ENCODE measurements at regions not wholly inside any gene's neighbourhood (a gene's known extent, or its start where the extent isn't known, plus 50 kb on each side); places are given as distances from the start of the nearest gene placed in this dataset.

DNA sequence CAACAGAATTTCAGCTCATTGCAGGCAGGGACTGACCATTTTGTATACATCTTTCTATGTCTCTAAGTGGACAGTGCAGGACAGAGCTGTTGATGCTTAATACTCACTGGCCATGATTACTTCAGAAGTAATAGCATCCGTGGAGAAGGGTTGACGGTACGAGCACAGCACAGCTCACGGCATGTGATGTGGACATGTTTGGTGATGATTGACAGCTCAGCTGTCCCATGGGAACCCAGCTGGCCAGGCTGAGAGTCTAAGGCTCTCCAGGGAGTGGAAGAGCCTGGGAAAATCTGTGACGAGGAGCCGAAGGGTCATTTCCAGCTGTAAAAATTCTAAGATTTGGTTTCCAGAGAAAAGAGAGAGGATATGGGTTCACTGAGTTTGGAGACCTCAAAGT is 198.2 kb downstream of the SNX19 start:
- H3K4me3 ChIP-seq (ENCODE audit: low read length), result no peak overlapping the region
- no peaks in the 10 kb centered on the region for H3K36me3 ChIP-seq (ENCODE audit: control insufficient read depth, insufficient read depth, low read length)
- H3K9me3 ChIP-seq (ENCODE audit: control insufficient read depth, low read depth, low read length), result no peaks in the 10 kb centered on the region
- H3K27me3 ChIP-seq (ENCODE audit: control insufficient read depth, insufficient read depth, low read length), result peaks cover 26% of the 10 kb centered on the region
- no peaks in the 10 kb centered on the region for H3K4me1 ChIP-seq (ENCODE audit: control insufficient read depth, insufficient read depth, low read length)
- no CpG with 5 or more reads among the region's 6 CpGs for WGBS (ENCODE audit: insufficient coverage, low lambda C conversion rate)
- no peak for DNase-seq
- no peak overlapping the region for H3K27ac ChIP-seq (ENCODE audit: low read length)

DNA sequence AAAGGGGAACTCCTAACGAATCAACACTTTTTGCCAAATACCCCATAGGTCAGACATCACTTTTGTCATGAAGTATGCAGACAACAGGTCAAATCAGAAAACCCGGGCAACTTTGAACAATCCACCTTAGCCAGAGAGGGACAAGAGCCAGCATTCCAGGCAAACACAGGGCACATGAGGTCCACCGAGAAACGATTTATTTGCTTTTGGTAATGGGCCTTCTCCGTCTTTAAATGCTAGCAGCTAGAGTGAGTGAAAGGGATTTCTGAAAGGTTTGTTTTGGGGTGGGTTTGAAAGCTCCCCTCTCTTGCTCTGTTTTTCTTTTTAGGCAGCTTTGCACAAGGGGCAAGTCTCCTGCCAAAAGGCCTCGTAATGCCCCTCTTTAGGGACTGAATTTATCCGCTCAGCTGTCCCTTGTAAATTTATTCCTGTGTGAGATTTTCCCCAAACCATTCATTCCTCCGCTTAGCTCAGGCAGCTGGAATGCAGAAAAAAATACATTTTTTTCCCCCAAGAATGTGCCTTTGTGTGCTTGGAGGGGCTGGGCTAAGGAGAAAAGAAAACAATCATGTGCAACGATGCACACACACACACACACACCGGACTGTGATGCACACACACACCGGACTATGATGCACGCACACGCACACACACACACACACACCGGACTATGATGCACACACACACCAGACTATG is 196.9 kb downstream of the SNX19 start:
- H3K27me3 ChIP-seq (ENCODE audit: control insufficient read depth, insufficient read depth, low read length), result peaks cover 22% of the 10 kb centered on the region
- DNase-seq, result no peak
- H3K9me3 ChIP-seq (ENCODE audit: control insufficient read depth, low read depth, low read length), result no peaks in the 10 kb centered on the region
- WGBS (ENCODE audit: insufficient coverage, low lambda C conversion rate), result 73% methylated on average over 2 of the region's 14 CpGs
- H3K4me1 ChIP-seq (ENCODE audit: control insufficient read depth, insufficient read depth, low read length), result no peaks in the 10 kb centered on the region
- no peak overlapping the region for H3K27ac ChIP-seq (ENCODE audit: low read length)
- H3K4me3 ChIP-seq (ENCODE audit: low read length), result no peak overlapping the region
- no peaks in the 10 kb centered on the region for H3K36me3 ChIP-seq (ENCODE audit: control insufficient read depth, insufficient read depth, low read length)

DNA sequence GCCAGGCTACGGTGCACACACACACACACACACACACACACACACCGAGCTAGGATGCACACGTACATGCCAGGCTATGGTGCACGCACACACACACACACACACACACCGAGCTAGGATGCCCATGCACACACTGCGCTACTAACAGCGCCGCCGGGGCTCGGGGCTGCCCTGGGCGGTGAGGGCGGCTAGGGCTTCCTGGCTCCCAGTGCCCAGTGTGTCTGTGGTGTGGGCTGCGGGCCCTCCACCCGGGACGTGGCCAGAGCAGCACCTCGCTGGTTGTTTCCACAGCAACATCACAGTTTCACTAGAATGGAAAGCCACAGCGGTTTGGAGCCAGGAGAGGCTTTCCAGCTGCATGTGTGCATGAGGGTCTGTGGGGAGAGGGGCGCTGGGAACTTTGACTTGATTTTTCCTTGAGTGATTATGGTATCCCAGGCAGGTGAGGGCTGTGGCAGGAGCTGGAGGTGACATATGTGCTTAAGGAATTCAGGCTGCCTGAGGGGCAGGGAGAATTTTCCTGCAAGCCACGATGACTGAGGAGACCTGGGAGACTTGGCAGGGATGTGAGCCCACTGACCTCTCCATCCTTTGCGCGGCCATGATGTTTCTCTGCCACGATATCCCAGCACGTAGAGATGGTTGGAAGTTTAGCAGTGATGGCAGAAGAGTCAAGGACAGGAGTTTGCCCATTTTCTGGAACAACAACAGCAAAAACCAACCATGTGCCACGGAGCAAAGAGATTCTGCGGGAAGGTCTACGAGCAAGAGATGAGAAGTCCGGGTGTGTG is 195.9 kb downstream of the SNX19 start:
- H3K4me1 ChIP-seq (ENCODE audit: control insufficient read depth, insufficient read depth, low read length), result peaks cover under 1% of the 10 kb centered on the region
- no peak overlapping the region for H3K4me3 ChIP-seq (ENCODE audit: low read length)
- peaks cover 18% of the 10 kb centered on the region for H3K27me3 ChIP-seq (ENCODE audit: control insufficient read depth, insufficient read depth, low read length)
- H3K9me3 ChIP-seq (ENCODE audit: control insufficient read depth, low read depth, low read length), result no peaks in the 10 kb centered on the region
- H3K36me3 ChIP-seq (ENCODE audit: control insufficient read depth, insufficient read depth, low read length), result no peaks in the 10 kb centered on the region
- H3K27ac ChIP-seq (ENCODE audit: low read length), result no peak overlapping the region
- DNase-seq, result no peak
- WGBS (ENCODE audit: insufficient coverage, low lambda C conversion rate), result 80% methylated on average over 1 of the region's 27 CpGs

DNA sequence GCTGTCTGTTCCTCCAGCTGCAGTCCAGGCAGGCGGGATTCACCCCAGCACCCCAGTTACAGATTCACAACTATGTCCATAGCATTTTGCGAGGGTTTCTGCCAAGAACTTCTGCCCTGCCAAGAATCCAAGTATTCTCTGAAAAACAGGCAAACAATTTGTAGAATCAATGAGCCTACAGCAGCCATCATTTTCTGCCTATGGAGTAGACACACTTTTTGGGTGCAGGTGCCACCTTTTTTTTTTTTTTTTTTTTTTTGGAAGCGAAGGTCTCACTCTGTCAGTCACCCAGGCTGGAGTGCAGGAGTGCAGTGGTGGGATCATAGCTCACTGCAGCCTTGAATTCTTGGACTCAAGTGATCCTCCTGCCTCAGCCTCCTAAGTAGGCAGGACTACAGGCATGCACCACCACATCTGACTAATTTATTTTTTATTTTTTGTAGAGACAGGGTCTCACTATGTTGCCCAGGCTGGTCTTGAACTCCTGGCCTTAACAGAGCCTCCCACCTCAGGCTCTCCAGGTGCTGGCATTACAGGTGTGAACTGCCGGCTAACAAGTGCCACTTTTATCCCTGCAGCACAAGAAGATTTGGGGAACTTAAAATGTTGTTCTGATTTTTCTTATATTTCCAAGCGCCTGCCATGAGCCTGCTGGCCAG is 195.1 kb downstream of the SNX19 start:
- no CpG with 5 or more reads among the region's 5 CpGs for WGBS (ENCODE audit: insufficient coverage, low lambda C conversion rate)
- Histone ChIP-seq H3K4me1 (ENCODE audit: control insufficient read depth, insufficient read depth, low read length) (peaks cover 8% of the 10 kb centered on the region), H3K36me3 (ENCODE audit: control insufficient read depth, insufficient read depth, low read length) (no peaks in the 10 kb centered on the region), H3K27ac (ENCODE audit: low read length) (no peak overlapping the region), H3K27me3 (ENCODE audit: control insufficient read depth, insufficient read depth, low read length) (peaks cover 18% of the 10 kb centered on the region), H3K4me3 (ENCODE audit: low read length) (no peak overlapping the region), H3K9me3 (ENCODE audit: control insufficient read depth, low read depth, low read length) (no peaks in the 10 kb centered on the region)
- no peak for DNase-seq

DNA sequence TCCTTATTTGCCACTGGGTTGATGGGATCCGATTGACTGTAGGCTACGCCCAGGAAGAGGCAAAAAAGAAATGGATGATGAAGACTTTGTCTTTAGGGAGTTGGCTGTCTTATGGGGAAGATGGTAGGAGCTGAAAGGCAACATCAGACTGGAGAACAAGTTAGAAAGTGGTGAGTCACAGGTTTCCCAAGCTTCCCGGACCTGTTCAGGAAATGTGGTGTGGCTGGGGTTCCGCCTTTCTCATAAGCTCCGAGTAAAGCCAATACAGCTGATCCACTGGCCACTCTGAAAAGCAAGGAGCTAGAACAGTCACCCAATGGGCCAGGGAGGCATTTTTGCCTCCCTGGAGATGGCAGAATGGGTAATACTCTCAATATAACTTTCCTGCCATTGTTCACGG is 194.5 kb downstream of the SNX19 start:
- Histone ChIP-seq H3K4me3 (ENCODE audit: low read length) (no peak overlapping the region), H3K27me3 (ENCODE audit: control insufficient read depth, insufficient read depth, low read length) (peaks cover 16% of the 10 kb centered on the region), H3K9me3 (ENCODE audit: control insufficient read depth, low read depth, low read length) (no peaks in the 10 kb centered on the region), H3K27ac (ENCODE audit: low read length) (no peak overlapping the region), H3K36me3 (ENCODE audit: control insufficient read depth, insufficient read depth, low read length) (no peaks in the 10 kb centered on the region), H3K4me1 (ENCODE audit: control insufficient read depth, insufficient read depth, low read length) (peaks cover 13% of the 10 kb centered on the region)
- 75% methylated on average over 2 of the region's 6 CpGs for WGBS (ENCODE audit: insufficient coverage, low lambda C conversion rate)
- no peak for DNase-seq

DNA sequence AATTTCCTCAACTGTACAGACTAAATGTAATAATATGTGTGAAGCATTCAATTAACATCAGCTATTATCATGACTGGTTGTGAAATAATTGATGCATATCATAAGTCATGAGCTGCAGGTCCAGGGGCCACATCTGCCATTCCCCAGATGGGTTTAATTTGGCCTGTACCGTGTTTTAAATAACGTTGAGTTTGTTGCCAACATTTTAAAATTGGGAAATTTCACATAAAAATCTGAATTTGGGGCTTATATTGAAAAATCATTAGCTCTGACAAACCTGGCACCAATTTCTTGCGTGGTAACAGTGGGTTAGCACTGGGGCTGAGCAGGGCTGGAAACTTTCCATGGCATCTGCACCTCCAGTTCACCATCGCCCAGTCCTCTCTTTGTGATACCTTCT is 193.9 kb downstream of the SNX19 start:
- no peaks in the 10 kb centered on the region for H3K9me3 ChIP-seq (ENCODE audit: control insufficient read depth, low read depth, low read length)
- H3K4me1 ChIP-seq (ENCODE audit: control insufficient read depth, insufficient read depth, low read length), result peaks cover 19% of the 10 kb centered on the region
- no peaks in the 10 kb centered on the region for H3K36me3 ChIP-seq (ENCODE audit: control insufficient read depth, insufficient read depth, low read length)
- DNase-seq, result no peak
- H3K27me3 ChIP-seq (ENCODE audit: control insufficient read depth, insufficient read depth, low read length), result peaks cover 14% of the 10 kb centered on the region
- no peak overlapping the region for H3K27ac ChIP-seq (ENCODE audit: low read length)
- H3K4me3 ChIP-seq (ENCODE audit: low read length), result no peak overlapping the region
- WGBS (ENCODE audit: insufficient coverage, low lambda C conversion rate), result 100% methylated on average over 1 of the region's 4 CpGs

DNA sequence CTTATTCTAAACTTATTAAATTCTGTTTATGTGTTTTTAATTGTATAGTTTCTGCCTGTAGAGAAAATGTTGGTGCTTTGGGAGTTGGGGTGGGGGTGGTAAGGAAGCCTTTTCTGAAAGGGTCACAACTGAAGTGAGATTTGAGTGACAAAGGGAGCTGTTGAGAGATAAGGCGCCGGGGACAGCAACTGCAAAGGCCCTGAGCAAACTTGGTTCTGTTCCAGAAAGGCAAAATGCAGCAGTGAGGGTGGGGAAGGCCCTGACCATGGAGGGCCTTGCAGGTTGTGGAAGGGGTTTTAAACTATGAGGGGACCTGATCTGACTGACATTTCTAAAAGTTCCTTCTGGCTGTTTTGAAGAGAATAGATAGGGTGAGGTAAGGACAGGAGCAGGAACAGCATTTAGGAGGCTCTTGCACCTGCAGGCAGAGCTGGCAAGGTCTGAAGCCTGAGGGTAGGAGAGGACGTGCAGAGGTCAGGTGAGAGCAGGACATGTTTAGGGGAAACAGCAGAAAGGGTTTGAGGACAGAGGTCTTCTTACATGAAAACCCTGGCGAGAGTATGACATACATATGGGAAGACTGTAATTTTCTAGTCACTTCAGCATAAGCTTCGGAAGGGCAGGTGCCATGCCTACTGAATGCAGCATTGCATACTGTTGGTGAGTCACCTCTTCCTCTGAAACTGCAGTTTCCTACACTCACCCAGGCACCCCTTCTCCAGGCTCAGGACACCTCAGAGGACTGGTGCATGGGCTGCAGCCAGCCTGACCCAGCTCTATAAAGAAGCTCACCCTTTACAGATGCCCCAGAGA is 190.7 kb downstream of the SNX19 start:
- peaks cover 19% of the 10 kb centered on the region for H3K4me1 ChIP-seq (ENCODE audit: control insufficient read depth, insufficient read depth, low read length)
- no peaks in the 10 kb centered on the region for H3K27me3 ChIP-seq (ENCODE audit: control insufficient read depth, insufficient read depth, low read length)
- H3K27ac ChIP-seq (ENCODE audit: low read length), result peak overlapping the region; percentile 55
- peaks cover 2% of the 10 kb centered on the region for H3K9me3 ChIP-seq (ENCODE audit: control insufficient read depth, low read depth, low read length)
- no CpG with 5 or more reads among the region's 5 CpGs for WGBS (ENCODE audit: insufficient coverage, low lambda C conversion rate)
- H3K4me3 ChIP-seq (ENCODE audit: low read length), result no peak overlapping the region
- H3K36me3 ChIP-seq (ENCODE audit: control insufficient read depth, insufficient read depth, low read length), result no peaks in the 10 kb centered on the region
- no peak for DNase-seq

DNA sequence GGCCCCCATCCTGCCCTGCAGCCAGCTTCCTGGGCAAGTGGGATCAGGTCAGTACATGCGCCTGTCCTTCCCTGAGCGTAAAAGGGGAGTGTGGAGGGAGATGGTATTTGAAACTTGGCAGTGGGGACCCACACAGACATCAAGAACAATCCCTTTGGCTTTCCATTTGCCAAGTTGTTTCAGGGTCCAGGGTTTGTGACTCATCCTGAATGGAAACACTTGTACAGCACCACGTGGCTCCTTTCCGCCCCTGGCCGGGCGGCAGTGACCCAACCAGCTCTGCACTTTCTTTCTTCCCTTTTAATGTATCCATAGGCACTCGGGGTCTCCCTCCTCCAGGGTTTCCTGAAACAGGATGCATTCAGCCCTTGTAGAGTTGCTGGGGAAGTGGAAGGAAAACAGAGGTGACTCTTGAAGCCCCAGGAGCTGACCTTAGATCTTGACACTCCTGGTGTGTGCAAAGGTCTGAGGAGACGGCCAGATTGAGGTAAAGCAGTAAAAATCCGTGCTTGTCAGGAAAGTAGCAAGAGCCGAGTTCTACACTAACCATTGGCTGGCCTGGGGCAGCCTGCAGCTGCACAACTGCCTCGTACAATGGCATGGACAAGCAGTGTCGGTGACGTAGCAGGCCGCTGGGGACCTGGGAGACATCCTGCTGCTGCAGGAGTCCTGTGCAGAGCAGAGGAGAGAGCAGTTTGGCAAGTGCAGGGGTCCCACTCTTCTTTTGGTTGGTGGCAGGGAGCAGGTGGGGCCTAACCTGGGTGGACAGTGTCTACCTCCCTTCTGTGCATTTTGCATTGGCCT is 189.8 kb downstream of the SNX19 start:
- Histone ChIP-seq H3K9me3 (ENCODE audit: control insufficient read depth, low read depth, low read length) (peaks cover 2% of the 10 kb centered on the region), H3K27ac (ENCODE audit: low read length) (peak overlapping the region; percentile 55), H3K4me3 (ENCODE audit: low read length) (no peak overlapping the region), H3K36me3 (ENCODE audit: control insufficient read depth, insufficient read depth, low read length) (no peaks in the 10 kb centered on the region), H3K27me3 (ENCODE audit: control insufficient read depth, insufficient read depth, low read length) (no peaks in the 10 kb centered on the region), H3K4me1 (ENCODE audit: control insufficient read depth, insufficient read depth, low read length) (peaks cover 19% of the 10 kb centered on the region)
- WGBS (ENCODE audit: insufficient coverage, low lambda C conversion rate), result no CpG with 5 or more reads among the region's 14 CpGs
- DNase-seq, result peak in 1 of 2 donors; percentile 54

DNA sequence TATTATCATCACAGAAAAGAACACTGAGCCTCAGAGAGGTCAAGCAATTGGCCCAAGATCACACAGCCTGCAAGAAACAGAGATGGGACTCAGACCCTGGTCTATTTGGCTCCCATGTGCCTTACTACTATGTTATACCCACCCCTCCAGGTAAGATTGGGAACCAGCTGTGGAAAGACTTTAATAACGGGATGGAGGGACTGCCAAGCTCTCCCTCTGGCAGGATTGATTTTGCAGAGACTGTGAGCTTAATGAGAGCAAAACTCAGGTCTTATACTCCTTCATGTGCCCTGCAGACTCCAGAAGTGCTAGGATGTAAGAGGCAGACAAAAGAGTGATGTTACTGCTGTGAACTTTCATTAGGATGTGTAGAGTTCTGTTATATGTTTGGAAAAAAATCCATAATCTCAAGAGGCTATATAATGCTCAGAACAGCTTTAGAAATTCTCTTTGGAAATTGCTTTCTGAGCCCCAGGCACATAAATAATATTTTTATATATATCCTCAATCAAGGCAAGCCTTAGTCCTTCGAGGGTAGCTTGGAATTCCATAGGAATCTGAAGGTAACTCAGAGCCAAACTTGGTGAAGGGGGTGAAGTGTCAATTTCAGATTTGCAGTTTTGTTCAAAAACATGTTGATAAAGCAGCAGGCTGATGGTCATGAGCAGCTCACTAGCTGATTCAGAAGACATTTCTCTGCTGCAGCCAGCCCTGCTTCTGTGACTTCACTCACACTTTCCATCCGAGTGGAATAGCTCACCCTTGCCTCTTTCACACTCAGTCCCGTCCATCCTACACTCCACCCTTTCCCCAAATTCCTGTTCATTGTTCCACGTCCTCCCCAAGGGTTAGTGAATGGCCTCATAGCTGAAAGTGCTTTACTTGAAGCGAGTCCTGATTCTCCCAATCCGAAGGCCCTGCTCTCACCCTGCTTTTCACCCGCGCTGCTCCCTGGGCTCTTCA is 188.8 kb downstream of the SNX19 start:
- no peak overlapping the region for H3K27ac ChIP-seq (ENCODE audit: low read length)
- no peak overlapping the region for H3K4me3 ChIP-seq (ENCODE audit: low read length)
- H3K27me3 ChIP-seq (ENCODE audit: control insufficient read depth, insufficient read depth, low read length), result no peaks in the 10 kb centered on the region
- peaks cover 19% of the 10 kb centered on the region for H3K4me1 ChIP-seq (ENCODE audit: control insufficient read depth, insufficient read depth, low read length)
- peaks cover 2% of the 10 kb centered on the region for H3K9me3 ChIP-seq (ENCODE audit: control insufficient read depth, low read depth, low read length)
- H3K36me3 ChIP-seq (ENCODE audit: control insufficient read depth, insufficient read depth, low read length), result no peaks in the 10 kb centered on the region
- no CpG with 5 or more reads among the region's 9 CpGs for WGBS (ENCODE audit: insufficient coverage, low lambda C conversion rate)
- no peak for DNase-seq
